Activated naive CD4-positive, alpha-beta T cell treated with anti-CD3 and anti-CD28 coated beads for 36 hours (primary cell): ENCODE measurements at regions not wholly inside any gene's neighbourhood (a gene's known extent, or its start where the extent isn't known, plus 50 kb on each side); places are given as distances from the start of the nearest gene placed in this dataset.
"Not testable (repeated sequence)": the region's sequence is repeated elsewhere in the genome, so short reads cannot be mapped to it uniquely, and the experiment has no call there.

ENCODE experiments used
- CTCF ChIA-PET: fragments of 350-600 bp; sonication (Branson Sonifier 250); formaldehyde crosslinking; loops from one replicate; lab custom pipeline; 2021; ENCODE audit warnings: antibody characterized with exemption; lab: Charles Lee
- DNase-seq: peaks from one replicate; pipeline ENCODE4 v3.0.0-alpha.2; 2020
- H3K27ac Mint-ChIP-seq: one replicate; pipeline ENCODE4 v1.8.0; 2021; ENCODE audit warnings: mild to moderate bottlenecking, mixed read lengths
- H3K27me3 Mint-ChIP-seq: one replicate; pipeline ENCODE4 v1.8.0; 2021; ENCODE audit warnings: low read depth, mixed read lengths
- H3K36me3 Mint-ChIP-seq: one replicate; pipeline ENCODE4 v1.8.0; 2021; ENCODE audit warnings: low read depth, mixed read lengths
- H3K4me1 Mint-ChIP-seq: one replicate; pipeline ENCODE4 v1.8.0; 2021; ENCODE audit warnings: low read depth, mixed read lengths
- H3K4me3 Mint-ChIP-seq: one replicate; pipeline ENCODE4 v1.8.0; 2021; ENCODE audit warnings: mild to moderate bottlenecking, moderate library complexity, mixed read lengths
- H3K9me3 Mint-ChIP-seq: one replicate; pipeline ENCODE4 v1.8.0; 2021; ENCODE audit warnings: mixed read lengths
- intact Hi-C: fragments of 100-400 bp; cut with micrococcal nuclease; formaldehyde crosslinking; loops from one replicate; pipeline ENCODE4 v1.15.1; 2023

GRCh38 chr4:77220828-77221613, 64.0 kb downstream of the CCNG2 start:
- H3K36me3 Mint-ChIP-seq = no peaks in the 10 kb centered on the region
- H3K27me3 Mint-ChIP-seq = peaks cover 2% of the 10 kb centered on the region
- H3K9me3 Mint-ChIP-seq = no peaks in the 10 kb centered on the region
- no peak for DNase-seq
- no peaks in the 10 kb centered on the region for H3K4me1 Mint-ChIP-seq
- intact Hi-C loops = no loop called here
- H3K4me3 Mint-ChIP-seq = no peak overlapping the region
- H3K27ac Mint-ChIP-seq = no peak overlapping the region
- CTCF ChIA-PET = interaction anchor here (1.0 kb wide), 1 partner anchor 18 kb away, joined by 3 read pairs; no protein-coding TSS in a partner anchor

GRCh38 chr4:77225022-77225421, 68.0 kb downstream of the CCNG2 start:
- Mint-ChIP-seq H3K36me3 (no peaks in the 10 kb centered on the region), H3K27me3 (no peaks in the 10 kb centered on the region), H3K9me3 (peaks cover 5% of the 10 kb centered on the region), H3K4me3 (no peak overlapping the region), H3K27ac (no peak overlapping the region), H3K4me1 (no peaks in the 10 kb centered on the region)
- DNase-seq = no peak
- CTCF ChIA-PET = interaction anchor here (1.3 kb wide), 1 partner anchor 15 kb away, joined by 3 read pairs; no protein-coding TSS in a partner anchor
- intact Hi-C loops = no loop called here

- no peak overlapping the region for H3K27ac Mint-ChIP-seq
- CTCF ChIA-PET = interaction anchor here (1.4 to 1.6 kb wide), 2 partner anchors 14 to 82 kb away, joined by 3 to 7 read pairs; no protein-coding TSS in a partner anchor
- no peaks in the 10 kb centered on the region for H3K4me1 Mint-ChIP-seq
Measured at GRCh38 chr4:77226939-77227705, 70.1 kb downstream of the CCNG2 start.

GRCh38 chr4:77229433-77229832, 72.4 kb downstream of the CCNG2 start:
- H3K27me3 Mint-ChIP-seq = no peaks in the 10 kb centered on the region
- H3K9me3 Mint-ChIP-seq = peaks cover 5% of the 10 kb centered on the region
- H3K4me3 Mint-ChIP-seq = no peak overlapping the region
- H3K4me1 Mint-ChIP-seq = no peaks in the 10 kb centered on the region
- intact Hi-C loops = no loop called here
- H3K27ac Mint-ChIP-seq = no peak overlapping the region
- H3K36me3 Mint-ChIP-seq = no peaks in the 10 kb centered on the region
- DNase-seq = no peak
- CTCF ChIA-PET = interaction anchor here (2.6 kb wide), 1 partner anchor 11 kb away, joined by 11 read pairs; no protein-coding TSS in a partner anchor

More at GRCh38 chr4:77226939-77227705, 70.1 kb downstream of the CCNG2 start:
- DNase-seq = no peak
- intact Hi-C loops = no loop called here
- no peaks in the 10 kb centered on the region for H3K27me3 Mint-ChIP-seq
- peaks cover 5% of the 10 kb centered on the region for H3K9me3 Mint-ChIP-seq
- H3K4me3 Mint-ChIP-seq = no peak overlapping the region
- H3K36me3 Mint-ChIP-seq = no peaks in the 10 kb centered on the region

GRCh38 chr4:77232653-77233052, 75.6 kb downstream of the CCNG2 start:
- CTCF ChIA-PET = no interaction called here
- intact Hi-C loops = no loop called here
- Mint-ChIP-seq H3K9me3 (peaks cover 5% of the 10 kb centered on the region), H3K4me3 (no peak overlapping the region), H3K4me1 (no peaks in the 10 kb centered on the region), H3K27me3 (peaks cover 3% of the 10 kb centered on the region), H3K27ac (no peak overlapping the region), H3K36me3 (no peaks in the 10 kb centered on the region)
- DNase-seq = no peak

- H3K27me3 Mint-ChIP-seq = peaks cover 3% of the 10 kb centered on the region
- no peak for DNase-seq
- intact Hi-C loops = no loop called here
- no peak overlapping the region for H3K27ac Mint-ChIP-seq
- no peak overlapping the region for H3K4me3 Mint-ChIP-seq
- no peaks in the 10 kb centered on the region for H3K36me3 Mint-ChIP-seq
- no peaks in the 10 kb centered on the region for H3K9me3 Mint-ChIP-seq
- H3K4me1 Mint-ChIP-seq = no peaks in the 10 kb centered on the region
- CTCF ChIA-PET = interaction anchor here (0.5 kb wide), 1 partner anchor 907 kb away, joined by 3 read pairs; no protein-coding TSS in a partner anchor
Measured at GRCh38 chr4:77235289-77235854, 78.4 kb downstream of the CCNG2 start.

DNA sequence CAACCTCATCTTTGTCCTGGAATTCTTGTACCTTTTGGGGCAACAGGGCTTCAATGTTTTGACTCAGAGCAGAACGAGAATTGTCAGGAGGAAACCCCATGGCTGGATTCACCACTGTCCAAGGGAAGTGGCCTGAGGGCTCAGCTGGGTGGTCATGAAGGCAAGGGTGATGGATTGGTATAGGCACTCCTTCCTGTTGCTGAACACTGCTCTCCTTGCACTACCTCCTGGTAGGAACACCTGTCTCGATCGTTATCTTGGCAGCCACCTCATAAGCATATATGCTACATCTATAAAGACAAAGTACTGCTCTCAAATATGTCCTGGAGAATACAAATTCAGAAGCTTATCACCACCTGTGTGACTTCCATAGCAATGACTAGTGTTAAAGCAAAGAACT, 79.8 kb downstream of the CCNG2 start:
- Mint-ChIP-seq H3K36me3 (no peaks in the 10 kb centered on the region), H3K4me1 (no peaks in the 10 kb centered on the region), H3K9me3 (no peaks in the 10 kb centered on the region), H3K4me3 (no peak overlapping the region), H3K27me3 (peaks cover 5% of the 10 kb centered on the region), H3K27ac (no peak overlapping the region)
- CTCF ChIA-PET = interaction anchor here (0.5 to 1.7 kb wide), 3 partner anchors 34 to 995 kb away, joined by 3 to 6 read pairs (median 4); no protein-coding TSS in a partner anchor
- intact Hi-C loops = no loop called here
- no peak for DNase-seq

GRCh38 chr4:77240469-77241066, 83.6 kb downstream of the CCNG2 start:
- H3K9me3 Mint-ChIP-seq = no peaks in the 10 kb centered on the region
- CTCF ChIA-PET = interaction anchor here (0.6 to 3.0 kb wide), 13 partner anchors 10 to 375 kb away, joined by 3 to 20 read pairs (median 4); no protein-coding TSS in a partner anchor
- H3K36me3 Mint-ChIP-seq = no peaks in the 10 kb centered on the region
- DNase-seq = peak; percentile 84
- intact Hi-C loops = loop anchor here (1.0 to 5.0 kb wide), 5 partner anchors 69 to 377 kb away; no protein-coding TSS in a partner anchor
- no peaks in the 10 kb centered on the region for H3K4me1 Mint-ChIP-seq
- no peak overlapping the region for H3K4me3 Mint-ChIP-seq
- no peak overlapping the region for H3K27ac Mint-ChIP-seq
- peaks cover 5% of the 10 kb centered on the region for H3K27me3 Mint-ChIP-seq

GRCh38 chr4:77248805-77249204, 91.8 kb downstream of the CCNG2 start:
- Mint-ChIP-seq H3K27me3 (peaks cover 4% of the 10 kb centered on the region), H3K4me1 (no peaks in the 10 kb centered on the region), H3K4me3 (no peak overlapping the region), H3K36me3 (no peaks in the 10 kb centered on the region), H3K9me3 (no peaks in the 10 kb centered on the region), H3K27ac (no peak overlapping the region)
- intact Hi-C loops = no loop called here
- CTCF ChIA-PET = no interaction called here
- DNase-seq = no peak

GRCh38 chr4:77251751-77252150, 94.7 kb downstream of the CCNG2 start:
- CTCF ChIA-PET = interaction anchor here (1.1 to 2.6 kb wide), 2 partner anchors 12 to 349 kb away, joined by 3 to 10 read pairs; no protein-coding TSS in a partner anchor
- no peak for DNase-seq
- H3K4me1 Mint-ChIP-seq = no peaks in the 10 kb centered on the region
- no peak overlapping the region for H3K4me3 Mint-ChIP-seq
- intact Hi-C loops = no loop called here
- no peak overlapping the region for H3K27ac Mint-ChIP-seq
- peaks cover 7% of the 10 kb centered on the region for H3K27me3 Mint-ChIP-seq
- no peaks in the 10 kb centered on the region for H3K9me3 Mint-ChIP-seq
- H3K36me3 Mint-ChIP-seq = no peaks in the 10 kb centered on the region

- DNase-seq = no peak
- Mint-ChIP-seq H3K36me3 (no peaks in the 10 kb centered on the region), H3K9me3 (peaks cover 10% of the 10 kb centered on the region), H3K27me3 (peaks cover 2% of the 10 kb centered on the region), H3K27ac (no peak overlapping the region), H3K4me1 (no peaks in the 10 kb centered on the region), H3K4me3 (no peak overlapping the region)
- CTCF ChIA-PET = interaction anchor here (1.4 kb wide), 1 partner anchor 9 kb away, joined by 3 read pairs; no protein-coding TSS in a partner anchor
- intact Hi-C loops = no loop called here
Measured at GRCh38 chr4:77263247-77263646, 106.2 kb downstream of the CCNG2 start.

GRCh38 chr4:77263976-77264375, 107.0 kb downstream of the CCNG2 start:
- CTCF ChIA-PET, H3K4me1 Mint-ChIP-seq, H3K27me3 Mint-ChIP-seq, H3K9me3 Mint-ChIP-seq, H3K36me3 Mint-ChIP-seq, H3K27ac Mint-ChIP-seq, intact Hi-C loops, DNase-seq, H3K4me3 Mint-ChIP-seq: not testable (repeated sequence)
